ENCODE measurements at regions not wholly inside any gene's neighbourhood (a gene's known extent, or its start where the extent isn't known, plus 50 kb on each side); places are given as distances from the start of the nearest gene placed in this dataset.

DNA sequence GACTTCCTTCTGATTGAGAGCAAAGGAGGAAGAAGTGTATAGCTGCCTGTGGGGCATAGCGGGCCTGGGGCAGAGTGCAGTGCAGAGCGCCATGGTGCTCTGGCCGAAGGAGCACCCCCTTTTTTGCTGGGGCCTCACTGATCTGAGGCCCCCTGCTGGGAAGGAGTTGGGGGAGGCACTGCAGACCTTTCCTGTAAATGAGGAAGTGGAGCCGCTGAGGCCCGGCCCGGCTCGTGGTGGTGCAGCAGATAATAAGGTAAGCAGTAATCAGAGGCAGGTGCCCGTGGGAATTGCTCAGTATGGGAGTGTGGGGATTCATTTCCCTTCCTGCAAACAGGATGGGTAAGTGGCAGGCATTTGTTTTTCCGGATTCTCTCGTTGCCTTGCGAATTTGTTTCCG is 373.7 kb upstream of the MKI67 start:
- no peak for TF ChIP-seq POLR2A (IDR thresholded peaks at IDR 0.05)
- TF ChIP-seq, protein P1, sequence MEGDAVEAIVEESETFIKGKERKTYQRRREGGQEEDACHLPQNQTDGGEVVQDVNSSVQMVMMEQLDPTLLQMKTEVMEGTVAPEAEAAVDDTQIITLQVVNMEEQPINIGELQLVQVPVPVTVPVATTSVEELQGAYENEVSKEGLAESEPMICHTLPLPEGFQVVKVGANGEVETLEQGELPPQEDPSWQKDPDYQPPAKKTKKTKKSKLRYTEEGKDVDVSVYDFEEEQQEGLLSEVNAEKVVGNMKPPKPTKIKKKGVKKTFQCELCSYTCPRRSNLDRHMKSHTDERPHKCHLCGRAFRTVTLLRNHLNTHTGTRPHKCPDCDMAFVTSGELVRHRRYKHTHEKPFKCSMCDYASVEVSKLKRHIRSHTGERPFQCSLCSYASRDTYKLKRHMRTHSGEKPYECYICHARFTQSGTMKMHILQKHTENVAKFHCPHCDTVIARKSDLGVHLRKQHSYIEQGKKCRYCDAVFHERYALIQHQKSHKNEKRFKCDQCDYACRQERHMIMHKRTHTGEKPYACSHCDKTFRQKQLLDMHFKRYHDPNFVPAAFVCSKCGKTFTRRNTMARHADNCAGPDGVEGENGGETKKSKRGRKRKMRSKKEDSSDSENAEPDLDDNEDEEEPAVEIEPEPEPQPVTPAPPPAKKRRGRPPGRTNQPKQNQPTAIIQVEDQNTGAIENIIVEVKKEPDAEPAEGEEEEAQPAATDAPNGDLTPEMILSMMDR (IDR thresholded peaks at IDR 0.05): no peak

Data from uterus (tissue), 2 donors.